ENCODE measurements at regions not wholly inside any gene's neighbourhood (a gene's known extent, or its start where the extent isn't known, plus 50 kb on each side); places are given as distances from the start of the nearest gene placed in this dataset.

GRCh38 chr9:85331626-85332025, 410.1 kb downstream of the AGTPBP1 start:
- H3K36me3 ChIP-seq (ENCODE audit: low read length): no peaks in the 10 kb centered on the region
- H3K9me3 ChIP-seq (ENCODE audit: insufficient read depth, low read length): no peaks in the 10 kb centered on the region
- TF ChIP-seq EZH2phosphoT487 (conservative IDR thresholded peaks at IDR 0.05; ENCODE audit: low read length) (no peak), CTCF (IDR thresholded peaks at IDR 0.05; ENCODE audit: insufficient read depth, low read length, poor library complexity, severe bottlenecking) (no peak)
- no peak overlapping the region for H3K27ac ChIP-seq (ENCODE audit: low read depth, low read length)
- no peaks in the 10 kb centered on the region for H3K9me2 ChIP-seq (replicated peaks; ENCODE audit: insufficient read depth, low read length)
- no peaks in the 10 kb centered on the region for H3K27me3 ChIP-seq (ENCODE audit: low read length)
- H4K20me1 ChIP-seq (ENCODE audit: low read depth, low read length): no peaks in the 10 kb centered on the region
- H3K4me2 ChIP-seq (ENCODE audit: low read depth, low read length, poor library complexity, severe bottlenecking): no peak overlapping the region
- H2AFZ ChIP-seq (ENCODE audit: low read depth, low read length, severe bottlenecking): no peak overlapping the region
- no peak overlapping the region for H3K4me3 ChIP-seq (ENCODE audit: insufficient read depth, low read length, poor library complexity, severe bottlenecking)
- no peaks in the 10 kb centered on the region for H3K79me2 ChIP-seq (ENCODE audit: insufficient read depth, low read length)
- no peaks in the 10 kb centered on the region for H3F3A ChIP-seq (ENCODE audit: insufficient read depth)
- H3K9ac ChIP-seq (ENCODE audit: low read length): no peak overlapping the region

- Histone ChIP-seq H3K9me2 (replicated peaks; ENCODE audit: insufficient read depth, low read length) (no peaks in the 10 kb centered on the region), H3K27me3 (ENCODE audit: low read length) (no peaks in the 10 kb centered on the region), H2AFZ (ENCODE audit: low read depth, low read length, severe bottlenecking) (no peak overlapping the region), H3K4me2 (ENCODE audit: low read depth, low read length, poor library complexity, severe bottlenecking) (no peak overlapping the region), H3K36me3 (ENCODE audit: low read length) (no peaks in the 10 kb centered on the region), H3K27ac (ENCODE audit: low read depth, low read length) (no peak overlapping the region), H3K9ac (ENCODE audit: low read length) (no peak overlapping the region), H3F3A (ENCODE audit: insufficient read depth) (no peaks in the 10 kb centered on the region), H3K4me3 (ENCODE audit: insufficient read depth, low read length, poor library complexity, severe bottlenecking) (no peak overlapping the region), H3K9me3 (ENCODE audit: insufficient read depth, low read length) (no peaks in the 10 kb centered on the region), H4K20me1 (ENCODE audit: low read depth, low read length) (no peaks in the 10 kb centered on the region), H3K79me2 (ENCODE audit: insufficient read depth, low read length) (no peaks in the 10 kb centered on the region)
- TF ChIP-seq EZH2phosphoT487 (conservative IDR thresholded peaks at IDR 0.05; ENCODE audit: low read length): no peak
- TF ChIP-seq CTCF (IDR thresholded peaks at IDR 0.05; ENCODE audit: insufficient read depth, low read length, poor library complexity, severe bottlenecking): no peak
These were observed 419.2 kb downstream of the AGTPBP1 start for GRCh38 chr9:85322592-85322991.

GRCh38 chr9:85321561-85321960, 420.2 kb downstream of the AGTPBP1 start:
- H3K79me2 ChIP-seq (ENCODE audit: insufficient read depth, low read length): no peaks in the 10 kb centered on the region
- H3K27ac ChIP-seq (ENCODE audit: low read depth, low read length): no peak overlapping the region
- TF ChIP-seq EZH2phosphoT487 (conservative IDR thresholded peaks at IDR 0.05; ENCODE audit: low read length) (no peak), CTCF (IDR thresholded peaks at IDR 0.05; ENCODE audit: insufficient read depth, low read length, poor library complexity, severe bottlenecking) (no peak)
- no peak overlapping the region for H3K9ac ChIP-seq (ENCODE audit: low read length)
- H3K9me3 ChIP-seq (ENCODE audit: insufficient read depth, low read length): no peaks in the 10 kb centered on the region
- H3F3A ChIP-seq (ENCODE audit: insufficient read depth): no peaks in the 10 kb centered on the region
- H3K4me3 ChIP-seq (ENCODE audit: insufficient read depth, low read length, poor library complexity, severe bottlenecking): no peak overlapping the region
- no peak overlapping the region for H3K4me2 ChIP-seq (ENCODE audit: low read depth, low read length, poor library complexity, severe bottlenecking)
- H3K36me3 ChIP-seq (ENCODE audit: low read length): no peaks in the 10 kb centered on the region
- H3K27me3 ChIP-seq (ENCODE audit: low read length): no peaks in the 10 kb centered on the region
- H2AFZ ChIP-seq (ENCODE audit: low read depth, low read length, severe bottlenecking): no peak overlapping the region
- H4K20me1 ChIP-seq (ENCODE audit: low read depth, low read length): no peaks in the 10 kb centered on the region
- H3K9me2 ChIP-seq (replicated peaks; ENCODE audit: insufficient read depth, low read length): no peaks in the 10 kb centered on the region
